Parathyroid adenoma (tissue), 2 donors: ENCODE measurements at regions not wholly inside any gene's neighbourhood (a gene's known extent, or its start where the extent isn't known, plus 50 kb on each side); places are given as distances from the start of the nearest gene placed in this dataset.

Experiments
- H2AFZ ChIP-seq: fragments of 300-600 bp; sonication (generic); one replicate; pipeline ENCODE4 v1.7.0; 2017; ENCODE audit warnings: antibody characterized with exemption, mild to moderate bottlenecking
- H3K27ac ChIP-seq: fragments of 300-600 bp; sonication (generic); one replicate; pipeline ENCODE4 v1.7.0; 2017
- H3K27me3 ChIP-seq: fragments of 300-600 bp; sonication (generic); one replicate; pipeline ENCODE4 v1.7.0; 2017; ENCODE audit warnings: low read length; ENCODE audit not compliant: control insufficient read depth, insufficient read depth
- H3K36me3 ChIP-seq: fragments of 300-600 bp; sonication (generic); one replicate; pipeline ENCODE4 v1.7.0; 2017; ENCODE audit warnings: low read length; ENCODE audit not compliant: control insufficient read depth, insufficient read depth
- H3K4me1 ChIP-seq: fragments of 300-600 bp; sonication (generic); one replicate; pipeline ENCODE4 v1.7.0; 2017; ENCODE audit warnings: control low read depth
- H3K4me2 ChIP-seq: fragments of 300-600 bp; sonication (generic); one replicate; pipeline ENCODE4 v1.7.0; 2017; ENCODE audit warnings: low read length
- H3K4me3 ChIP-seq: fragments of 300-600 bp; sonication (generic); one replicate; pipeline ENCODE4 v1.7.0; 2017; ENCODE audit warnings: low read depth, low read length
- H3K79me2 ChIP-seq: fragments of 300-600 bp; sonication (generic); one replicate; pipeline ENCODE4 v1.7.0; 2017; ENCODE audit warnings: control low read depth
- H3K9ac ChIP-seq: fragments of 300-600 bp; sonication (generic); one replicate; pipeline ENCODE4 v1.7.0; 2017; ENCODE audit warnings: mild to moderate bottlenecking
- H3K9me3 ChIP-seq: fragments of 300-600 bp; sonication (generic); one replicate; pipeline ENCODE4 v1.7.0; 2017; ENCODE audit warnings: low read length; ENCODE audit not compliant: control insufficient read depth
- CTCF ChIP-seq: fragments of 300-600 bp; sonication (generic); IDR thresholded peaks from one replicate; pipeline ENCODE4 v1.7.0; 2017; ENCODE audit warnings: antibody characterized with exemption, mild to moderate bottlenecking
- donor health status: primary hyperparathyroidism.

- no peak overlapping the region for H3K9ac ChIP-seq
- H3K4me3 ChIP-seq = no peak overlapping the region
- H3K4me1 ChIP-seq = no peaks in the 10 kb centered on the region
- peaks cover 3% of the 10 kb centered on the region for H3K27me3 ChIP-seq
- H3K4me2 ChIP-seq = no peak overlapping the region
- H3K27ac ChIP-seq = no peak overlapping the region
- H3K79me2 ChIP-seq = no peaks in the 10 kb centered on the region
- H3K9me3 ChIP-seq = no peaks in the 10 kb centered on the region
- TF ChIP-seq CTCF = no peak
- H3K36me3 ChIP-seq = no peaks in the 10 kb centered on the region
- no peak overlapping the region for H2AFZ ChIP-seq
These were observed 114.6 kb upstream of the VSTM2B start for GRCh38 chr19:29411113-29411581.

GRCh38 chr19:29413435-29413834 is 112.4 kb upstream of the VSTM2B start:
- Histone ChIP-seq H3K9ac (no peak overlapping the region), H3K9me3 (no peaks in the 10 kb centered on the region), H3K36me3 (no peaks in the 10 kb centered on the region), H3K4me3 (no peak overlapping the region), H3K79me2 (no peaks in the 10 kb centered on the region), H2AFZ (no peak overlapping the region), H3K4me2 (no peak overlapping the region), H3K4me1 (no peaks in the 10 kb centered on the region), H3K27ac (no peak overlapping the region), H3K27me3 (peaks cover 3% of the 10 kb centered on the region)
- TF ChIP-seq CTCF = no peak

- no peaks in the 10 kb centered on the region for H3K9me3 ChIP-seq
- H2AFZ ChIP-seq = no peak overlapping the region
- no peak overlapping the region for H3K4me3 ChIP-seq
- H3K79me2 ChIP-seq = no peaks in the 10 kb centered on the region
- peaks cover 3% of the 10 kb centered on the region for H3K27me3 ChIP-seq
- no peak overlapping the region for H3K4me2 ChIP-seq
- no peak for TF ChIP-seq CTCF
- no peak overlapping the region for H3K27ac ChIP-seq
- H3K36me3 ChIP-seq = no peaks in the 10 kb centered on the region
- H3K9ac ChIP-seq = no peak overlapping the region
- H3K4me1 ChIP-seq = no peaks in the 10 kb centered on the region
These were observed 110.3 kb upstream of the VSTM2B start for GRCh38 chr19:29415507-29415906.

- no peaks in the 10 kb centered on the region for H3K9me3 ChIP-seq
- H3K4me3 ChIP-seq = no peak overlapping the region
- peaks cover 3% of the 10 kb centered on the region for H3K27me3 ChIP-seq
- H3K4me2 ChIP-seq = no peak overlapping the region
- no peak overlapping the region for H2AFZ ChIP-seq
- TF ChIP-seq CTCF = no peak
- H3K4me1 ChIP-seq = no peaks in the 10 kb centered on the region
- no peak overlapping the region for H3K9ac ChIP-seq
- no peaks in the 10 kb centered on the region for H3K36me3 ChIP-seq
- no peak overlapping the region for H3K27ac ChIP-seq
- no peaks in the 10 kb centered on the region for H3K79me2 ChIP-seq
These were observed 108.7 kb upstream of the VSTM2B start for GRCh38 chr19:29417048-29417447.

- H3K36me3 ChIP-seq = no peaks in the 10 kb centered on the region
- no peaks in the 10 kb centered on the region for H3K4me1 ChIP-seq
- H3K9me3 ChIP-seq = no peaks in the 10 kb centered on the region
- H3K9ac ChIP-seq = no peak overlapping the region
- no peak overlapping the region for H3K4me3 ChIP-seq
- TF ChIP-seq CTCF = no peak
- H3K27me3 ChIP-seq = peaks cover 3% of the 10 kb centered on the region
- H3K4me2 ChIP-seq = no peak overlapping the region
- no peaks in the 10 kb centered on the region for H3K79me2 ChIP-seq
- H2AFZ ChIP-seq = no peak overlapping the region
- no peak overlapping the region for H3K27ac ChIP-seq
These were observed 107.6 kb upstream of the VSTM2B start for GRCh38 chr19:29418201-29418600.
